Activated CD8-positive, alpha-beta memory T cell treated with anti-CD3 and anti-CD28 coated beads for 1 hour (primary cell): ENCODE measurements at regions not wholly inside any gene's neighbourhood (a gene's known extent, or its start where the extent isn't known, plus 50 kb on each side); places are given as distances from the start of the nearest gene placed in this dataset.

Experiments used
- DNase-seq, 2 donors: peaks; one replicate each; pipeline ENCODE4 v3.0.0-alpha.2; 2020; ENCODE audit warnings: low read depth in 1 of 2; ENCODE audit errors: extremely low read depth in 1 of 2

DNA sequence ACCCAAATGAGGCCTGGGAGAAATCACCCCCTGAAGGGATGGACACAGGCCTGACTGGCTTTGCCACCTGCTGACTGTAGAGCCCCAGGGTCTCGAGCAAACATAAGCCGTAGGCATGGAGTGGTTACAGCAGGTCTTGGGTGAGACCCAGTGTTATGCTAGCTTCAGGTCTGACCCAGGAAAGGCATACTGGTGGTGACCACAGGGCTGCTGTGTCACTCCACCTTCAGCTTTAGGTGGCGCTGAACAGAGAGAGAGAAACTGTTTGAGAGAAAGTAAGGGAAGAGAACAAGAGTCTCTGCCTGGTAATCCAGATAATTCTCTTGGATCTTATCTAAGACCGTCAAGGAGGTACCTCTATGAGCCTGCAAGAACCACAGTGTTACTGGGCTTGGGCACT, 1544.2 kb upstream of the TMEFF2 start:
- DNase-seq: no peak

DNA sequence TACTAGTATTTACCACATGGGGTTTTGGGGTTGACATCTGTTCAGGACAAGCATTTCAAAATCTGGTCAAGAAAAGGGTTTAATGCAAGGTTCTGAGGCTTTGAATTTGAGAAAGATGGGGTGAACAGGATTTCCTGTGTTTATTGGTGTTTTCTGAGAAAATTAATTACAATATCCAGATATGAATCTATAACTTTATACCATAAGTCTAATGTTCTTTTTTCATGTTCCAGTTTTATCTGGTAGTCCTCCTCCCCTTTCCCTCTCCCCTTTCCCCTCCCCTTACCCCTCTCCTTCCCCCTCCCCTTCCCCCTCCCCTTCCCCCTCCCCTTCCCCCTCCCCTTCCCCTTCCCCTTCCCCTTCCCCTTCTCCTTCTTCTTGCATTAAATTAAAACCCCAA, 1518.2 kb upstream of the TMEFF2 start:
- DNase-seq: no peak

DNA sequence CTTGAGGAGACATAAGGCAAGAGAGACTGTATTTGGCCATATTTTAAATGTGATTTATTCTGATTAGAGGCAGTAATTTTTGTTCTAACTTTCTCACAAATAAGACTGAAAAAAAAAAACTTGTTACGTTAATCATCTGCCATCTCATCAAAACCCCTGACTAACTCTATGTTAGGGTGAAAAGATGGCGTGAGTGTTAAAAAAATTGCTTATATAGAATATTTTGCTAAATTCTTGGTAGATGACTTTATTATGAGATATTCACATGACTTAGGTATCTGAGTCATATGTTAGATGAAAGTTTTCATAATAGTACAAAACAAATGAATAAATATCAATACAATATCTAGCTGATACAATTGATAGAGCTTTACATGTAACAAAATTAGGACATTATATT, 1508.7 kb upstream of the TMEFF2 start:
- no peak for DNase-seq

DNA sequence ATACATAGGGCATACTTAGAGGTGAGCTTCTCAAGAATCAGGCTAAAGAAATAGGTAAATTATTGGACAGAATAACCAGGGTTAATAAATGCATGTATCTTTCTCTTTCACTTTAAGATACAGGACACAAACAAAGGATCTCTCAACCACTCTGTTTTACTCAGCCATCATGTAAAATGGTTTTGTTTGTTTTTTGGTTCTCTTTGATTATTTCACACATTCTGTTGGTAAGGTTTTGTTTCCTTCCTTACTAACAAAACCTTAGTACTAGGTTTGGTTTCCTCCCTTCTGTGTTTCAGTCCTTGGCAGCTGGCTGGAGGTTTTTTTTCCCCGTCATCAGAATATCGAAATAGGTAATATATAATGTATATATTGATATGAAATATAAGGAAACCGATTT, 1506.8 kb upstream of the TMEFF2 start:
- DNase-seq: no peak

GRCh38 chr2:193695367-193695766, 1500.6 kb upstream of the TMEFF2 start:
- no peak for DNase-seq

- DNase-seq: no peak
These were observed 1499.0 kb upstream of the TMEFF2 start for GRCh38 chr2:193693758-193694157.

DNA sequence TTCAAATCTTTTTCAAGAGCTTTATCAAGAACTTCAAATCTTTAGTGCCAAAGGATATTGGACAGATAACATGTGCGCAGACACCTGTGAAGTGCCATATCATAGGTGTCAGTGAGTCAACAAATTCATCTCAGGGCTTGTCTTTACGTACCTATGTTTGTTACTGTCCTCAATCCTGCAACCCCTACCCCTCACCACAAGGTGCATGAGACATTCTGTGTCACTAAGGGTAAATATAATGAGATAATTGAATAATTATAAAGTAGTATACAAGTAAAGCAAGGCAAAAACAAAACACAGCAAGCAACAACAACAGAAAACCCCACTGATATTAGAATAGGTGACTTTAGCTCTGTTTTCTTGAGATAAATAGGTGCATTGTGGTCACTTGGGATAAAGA, 1495.8 kb upstream of the TMEFF2 start:
- DNase-seq: no peak

DNA sequence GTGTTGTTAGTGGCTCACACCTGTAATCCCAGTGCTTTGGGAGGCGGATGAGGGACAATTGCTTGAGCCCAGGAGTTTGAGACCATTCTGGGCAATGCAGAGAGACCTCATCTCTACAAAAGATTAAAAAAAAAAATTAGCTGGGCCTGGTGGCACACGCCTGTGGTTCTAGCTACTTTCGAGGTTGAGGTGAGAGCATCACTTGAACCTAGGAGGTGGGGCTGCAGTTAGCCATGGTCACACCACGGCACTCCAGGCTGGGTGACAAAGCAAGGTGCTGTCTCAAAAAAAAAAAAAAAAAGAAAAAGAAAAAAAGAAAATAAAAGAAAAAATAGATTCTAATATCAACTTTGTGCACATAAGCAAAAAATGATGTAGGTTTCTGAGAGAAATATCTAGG, 1492.5 kb upstream of the TMEFF2 start:
- no peak for DNase-seq

GRCh38 chr2:193679847-193680246, 1485.1 kb upstream of the TMEFF2 start:
- no peak for DNase-seq

DNA sequence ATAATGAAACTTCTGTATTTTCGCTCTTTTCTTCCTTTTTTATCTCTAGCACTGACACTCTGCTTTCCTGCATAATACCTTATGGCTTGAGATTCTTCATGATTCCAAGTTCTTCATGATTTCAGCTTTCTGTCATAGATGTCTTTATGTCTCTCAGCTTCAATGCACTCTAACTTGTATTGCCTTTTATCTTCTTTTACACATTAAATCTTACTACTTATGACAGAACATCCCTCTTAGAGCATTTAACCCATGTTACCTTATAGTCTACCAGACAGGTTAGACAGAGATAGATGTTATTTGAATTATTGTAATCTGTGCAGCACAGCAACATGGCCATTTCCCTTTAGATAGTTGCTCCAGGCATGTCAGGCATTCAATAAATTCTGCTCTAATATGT, 1475.7 kb upstream of the TMEFF2 start:
- DNase-seq: no peak

GRCh38 chr2:193668557-193669323, 1474.0 kb upstream of the TMEFF2 start:
- DNase-seq: no peak

DNA sequence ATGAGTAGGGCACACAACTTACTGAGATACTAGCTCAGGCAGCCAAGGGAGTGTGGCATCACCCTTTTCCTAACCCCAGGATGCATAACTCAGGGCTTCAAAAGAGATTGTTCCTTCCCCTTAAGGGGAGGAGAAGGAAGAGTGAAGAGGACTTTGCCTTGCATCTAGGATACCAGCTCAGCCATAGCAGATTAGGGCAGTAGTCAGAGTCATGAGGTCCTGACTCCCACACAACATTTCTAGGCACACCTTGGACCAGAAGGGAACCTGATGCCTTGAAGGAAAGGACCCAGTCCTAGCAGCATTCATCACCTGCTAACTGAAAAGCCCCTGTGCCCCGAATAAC, 1433.2 kb upstream of the TMEFF2 start:
- no peak for DNase-seq

GRCh38 chr2:193627187-193627926, 1432.6 kb upstream of the TMEFF2 start:
- no peak for DNase-seq

- DNase-seq: no peak
These were observed 1413.7 kb upstream of the TMEFF2 start for GRCh38 chr2:193608451-193608850.

DNA sequence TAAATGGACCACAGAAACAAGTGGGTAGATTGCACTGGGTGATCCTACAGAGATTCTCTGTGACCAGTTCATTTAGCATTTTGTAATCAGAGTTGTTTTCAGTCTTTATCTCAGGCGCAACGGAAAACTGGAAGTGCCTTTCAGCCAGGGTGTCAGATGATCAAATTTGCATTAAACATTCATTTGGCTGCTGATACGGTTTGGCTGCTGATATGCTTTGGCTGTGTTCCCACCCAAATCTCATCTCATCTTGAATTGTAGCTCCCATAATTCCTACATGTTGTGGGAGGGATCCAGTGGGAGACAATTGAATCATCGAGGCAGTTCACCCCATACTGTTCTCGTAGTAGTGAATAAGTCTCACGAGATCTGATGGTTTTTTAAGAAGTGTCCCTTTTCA, 1396.1 kb upstream of the TMEFF2 start:
- no peak for DNase-seq

- DNase-seq: no peak
These were observed 1389.8 kb upstream of the TMEFF2 start for GRCh38 chr2:193584522-193584938.

DNA sequence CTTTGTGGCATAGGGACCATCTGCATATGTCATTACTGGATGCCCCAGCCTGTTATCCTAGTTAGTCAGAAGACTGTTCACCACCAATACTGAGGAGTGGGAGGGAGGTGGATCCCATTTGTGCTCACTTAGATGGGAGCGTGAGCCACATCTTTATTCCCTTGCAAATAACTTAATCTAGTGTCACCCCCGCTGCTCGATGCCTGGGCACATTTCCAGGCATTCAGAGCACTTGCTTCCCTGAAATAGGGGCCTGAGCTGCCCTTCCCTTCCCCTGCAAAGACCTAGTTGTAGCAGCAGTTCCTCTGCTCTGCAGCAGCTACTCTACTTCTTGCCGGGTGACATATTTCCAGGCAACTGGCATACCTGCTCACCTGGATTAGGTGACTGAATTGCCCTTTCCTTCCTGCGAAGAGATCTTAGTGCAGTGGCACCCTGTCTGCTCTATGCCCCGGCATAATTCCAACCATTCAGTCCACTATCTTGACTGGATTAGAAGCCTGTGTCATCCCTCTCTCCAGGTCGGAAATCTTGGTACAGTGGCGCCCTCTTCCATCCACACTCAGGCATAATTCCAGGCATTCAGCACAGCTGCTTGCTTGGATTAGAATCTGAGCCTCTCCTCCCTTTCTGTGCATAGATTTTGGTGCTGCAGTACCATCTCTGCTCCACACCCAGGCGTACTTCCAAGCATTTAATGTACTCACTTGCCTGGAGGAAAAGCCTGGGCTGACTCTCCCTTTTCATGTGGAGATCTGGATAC, 1389.1 kb upstream of the TMEFF2 start:
- no peak for DNase-seq

GRCh38 chr2:193581807-193582206, 1387.1 kb upstream of the TMEFF2 start:
- DNase-seq: no peak

- DNase-seq: no peak
These were observed 1385.6 kb upstream of the TMEFF2 start for GRCh38 chr2:193580176-193580950.

- DNase-seq: no peak
These were observed 1372.2 kb upstream of the TMEFF2 start for GRCh38 chr2:193566886-193567285.

DNA sequence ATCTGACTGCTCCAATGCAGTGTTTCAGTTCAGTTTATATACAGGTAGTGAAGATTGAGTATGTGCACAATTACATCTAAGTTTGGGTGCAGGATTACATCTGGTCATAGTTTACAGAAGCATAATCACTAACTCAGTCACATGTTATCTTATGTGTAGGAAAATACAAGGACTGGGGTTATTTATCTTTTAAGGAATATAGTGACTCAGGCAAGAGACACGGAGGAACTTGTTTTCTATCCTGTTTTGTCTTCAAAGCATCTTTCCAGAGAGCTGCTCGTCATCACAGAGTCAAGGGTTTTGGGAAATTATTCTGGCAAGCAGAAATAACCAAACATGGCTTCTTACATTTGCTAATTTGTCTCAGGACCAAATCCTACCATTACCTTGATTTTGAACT, 1371.5 kb upstream of the TMEFF2 start:
- no peak for DNase-seq
